B cell (primary cell): ENCODE measurements at regions not wholly inside any gene's neighbourhood (a gene's known extent, or its start where the extent isn't known, plus 50 kb on each side); places are given as distances from the start of the nearest gene placed in this dataset.

Source experiments
- ATAC-seq: fragments of 200-7000 bp; cut with Tn5 transposase; one replicate; pipeline ENCODE4 v1.10.0; 2021; ENCODE audit warnings: low read depth, mild to moderate bottlenecking, moderate number of reproducible peaks, moderate library complexity
- CTCF ChIA-PET: fragments of 350-600 bp; sonication (Branson Sonifier 250); formaldehyde crosslinking; loops from one replicate; lab custom pipeline; 2021; ENCODE audit warnings: antibody characterized with exemption, inconsistent platforms; lab: Charles Lee
- POLR2A ChIA-PET: fragments of 350-600 bp; sonication (Branson Sonifier 250); formaldehyde crosslinking; loops from one replicate; lab custom pipeline; 2021; ENCODE audit warnings: antibody characterized with exemption; lab: Charles Lee
- DNase-seq: peaks from one replicate; pipeline ENCODE4 v3.0.0; 2013
- H2AFZ ChIP-seq: 2 replicates; pipeline ENCODE4 v1.6.1; 2012; ENCODE audit warnings: mild to moderate bottlenecking, low read depth, low read length; ENCODE audit not compliant: insufficient read depth, poor library complexity, severe bottlenecking
- H3K27ac ChIP-seq, 2 donors: 1 replicate in 1 of 2; 2 replicates in 1 of 2; pipeline ENCODE4 v1.5.1; 2012 to 2013; ENCODE audit warnings: low read length in 2 of 2, mild to moderate bottlenecking in 2 of 2, moderate library complexity in 1 of 2
- H3K27me3 ChIP-seq, 4 experiments: fragments of 200-600 bp in 1 of 4; sonication (generic) in 1 of 4; replicated peaks in 1 of 4; 1 replicate in 2 of 4; 2 replicates in 2 of 4; pipeline versions ENCODE4 v1.6.1 to v1.7.0; 2013 to 2016; ENCODE audit warnings: low read length in 3 of 4, mild to moderate bottlenecking in 2 of 4, mixed read lengths in 1 of 4, moderate library complexity in 1 of 4; ENCODE audit not compliant: insufficient read depth in 4 of 4, control insufficient read depth in 3 of 4; ENCODE audit errors: control extremely low read depth in 1 of 4
- H3K36me3 ChIP-seq, 2 experiments: replicated peaks in 1 of 2; 1 replicate in 1 of 2; 2 replicates in 1 of 2; pipeline versions ENCODE4 v1.6.1 to v1.7.1; 2013; ENCODE audit warnings: low read length in 1 of 2; ENCODE audit not compliant: insufficient read depth in 2 of 2, control insufficient read depth in 1 of 2; ENCODE audit errors: control extremely low read depth in 1 of 2, extremely low read depth in 1 of 2
- H3K4me1 ChIP-seq, 2 donors: fragments of 200-600 bp in 1 of 2; sonication (generic) in 1 of 2; 1 replicate in 1 of 2; 2 replicates in 1 of 2; pipeline versions ENCODE4 v1.5.1 to v1.6.1; 2013 to 2017; ENCODE audit warnings: low read length in 2 of 2; ENCODE audit not compliant: control insufficient read depth in 2 of 2, insufficient read depth in 2 of 2
- H3K4me2 ChIP-seq: replicated peaks from 2 replicates; pipeline ENCODE3; 2012; ENCODE audit warnings: mild to moderate bottlenecking, low read depth, low read length; ENCODE audit not compliant: poor library complexity, severe bottlenecking
- H3K4me3 ChIP-seq, 5 experiments: fragments of 200-600 bp in 1 of 5; sonication (generic) in 1 of 5; 1 replicate in 3 of 5; 2 replicates in 2 of 5; pipeline versions ENCODE4 v1.5.1 to v1.7.0; 2011 to 2016; ENCODE audit warnings: low read length in 4 of 5, mild to moderate bottlenecking in 4 of 5, low read depth in 2 of 5, control low read depth in 1 of 5, moderate library complexity in 1 of 5; ENCODE audit not compliant: insufficient read depth in 1 of 5; ENCODE audit errors: control extremely low read depth in 1 of 5, extremely low read depth in 1 of 5
- H3K79me2 ChIP-seq: fragments of 200-600 bp; sonication (generic); one replicate; pipeline ENCODE4 v1.6.0; 2016; ENCODE audit warnings: low read length; ENCODE audit not compliant: control insufficient read depth, insufficient read depth
- H3K9ac ChIP-seq: fragments of 200-600 bp; sonication (generic); 2 replicates; pipeline ENCODE4 v1.6.1; 2017; ENCODE audit warnings: mild to moderate bottlenecking, low read length, moderate library complexity
- H3K9me3 ChIP-seq, 3 donors: one replicate each; pipeline versions ENCODE4 v1.6.1 to v1.7.1; 2013; ENCODE audit warnings: low read length in 2 of 3; ENCODE audit not compliant: control insufficient read depth in 2 of 3, insufficient read depth in 1 of 3; ENCODE audit errors: control extremely low read depth in 1 of 3
- H4K20me1 ChIP-seq: 2 replicates; pipeline ENCODE4 v1.6.0; 2012; ENCODE audit warnings: mild to moderate bottlenecking, low read length; ENCODE audit not compliant: insufficient read depth, control insufficient read depth, poor library complexity, severe bottlenecking
- H3K27ac Mint-ChIP-seq: one replicate; pipeline ENCODE4 v1.8.0; 2021; ENCODE audit warnings: mixed read lengths
- H3K27me3 Mint-ChIP-seq: one replicate; pipeline ENCODE4 v1.8.0; 2021; ENCODE audit warnings: mixed read lengths
- H3K4me1 Mint-ChIP-seq: one replicate; pipeline ENCODE4 v1.8.0; 2021; ENCODE audit warnings: mixed read lengths
- H3K4me3 Mint-ChIP-seq: one replicate; pipeline ENCODE4 v1.8.0; 2021; ENCODE audit warnings: mixed read lengths
- H3K9me3 Mint-ChIP-seq: one replicate; pipeline ENCODE4 v1.8.0; 2022; ENCODE audit warnings: mixed read lengths; ENCODE audit not compliant: insufficient read depth
- CTCF ChIP-seq: fragments of 200-600 bp; IDR thresholded peaks from one replicate; pipeline ENCODE4 v1.8.0; 2022; ENCODE audit warnings: antibody characterized with exemption, mild to moderate bottlenecking
- EZH2 ChIP-seq: IDR thresholded peaks from 2 replicates; pipeline ENCODE4 v1.6.1; 2012; ENCODE audit warnings: borderline replicate concordance, low read depth, mild to moderate bottlenecking, moderate library complexity, low read length; ENCODE audit not compliant: insufficient read depth, poor library complexity, severe bottlenecking
- WGBS: methylation state at CpG from one replicate; pipeline ENCODE4 v1.1.5; 2013; ENCODE audit warnings: missing lambda C conversion rate; ENCODE audit not compliant: insufficient coverage; 5-methylcytosine and 5-hydroxymethylcytosine counted together
- intact Hi-C: fragments of 100-400 bp; cut with micrococcal nuclease; formaldehyde crosslinking; loops from one replicate; pipeline ENCODE4 v1.10.0; 2022

- Histone ChIP-seq H3K79me2 (no peaks in the 10 kb centered on the region), H4K20me1 (no peaks in the 10 kb centered on the region), H3K36me3 (no peaks in the 10 kb centered on the region), H3K9me3 (no peaks in the 10 kb centered on the region), H3K9ac (no peak overlapping the region), H3K4me3 (no peak overlapping the region), H2AFZ (no peak overlapping the region), H3K27ac (no peak overlapping the region), H3K4me2 (no peak overlapping the region), H3K27me3 (no peaks in the 10 kb centered on the region), H3K4me1 (no peaks in the 10 kb centered on the region)
- intact Hi-C loops: no loop called here
- no peak overlapping the region for H3K4me3 Mint-ChIP-seq
- CTCF ChIA-PET: no interaction called here
- DNase-seq (no peak), ATAC-seq (no peak)
- no peak overlapping the region for H3K27ac Mint-ChIP-seq
- TF ChIP-seq EZH2: no peak
- no peak for TF ChIP-seq CTCF
- no CpG with 5 or more reads among the region's 1 CpG for WGBS
- H3K4me1 Mint-ChIP-seq: no peaks in the 10 kb centered on the region
- H3K27me3 Mint-ChIP-seq: no peaks in the 10 kb centered on the region
- POLR2A ChIA-PET: no interaction called here
- H3K9me3 Mint-ChIP-seq: peaks cover 2% of the 10 kb centered on the region
These were observed 1160.0 kb downstream of the ADGRL3 start for GRCh38 chr4:62360156-62360545.

- intact Hi-C loops: no loop called here
- WGBS: no CpG with 5 or more reads among the region's 2 CpGs
- Histone ChIP-seq H3K9ac (no peak overlapping the region), H3K9me3 (no peaks in the 10 kb centered on the region), H4K20me1 (no peaks in the 10 kb centered on the region), H2AFZ (no peak overlapping the region), H3K27ac (no peak overlapping the region), H3K27me3 (no peaks in the 10 kb centered on the region), H3K4me1 (no peaks in the 10 kb centered on the region), H3K36me3 (no peaks in the 10 kb centered on the region), H3K4me3 (no peak overlapping the region), H3K4me2 (no peak overlapping the region), H3K79me2 (no peaks in the 10 kb centered on the region)
- ChIA-PET CTCF (no interaction called here), POLR2A (no interaction called here)
- Mint-ChIP-seq H3K4me3 (no peak overlapping the region), H3K9me3 (peaks cover 2% of the 10 kb centered on the region), H3K27me3 (no peaks in the 10 kb centered on the region), H3K4me1 (no peaks in the 10 kb centered on the region), H3K27ac (no peak overlapping the region)
- TF ChIP-seq CTCF (no peak), EZH2 (no peak)
- DNase-seq (no peak), ATAC-seq (no peak)
These were observed 1159.5 kb downstream of the ADGRL3 start for GRCh38 chr4:62359441-62360155.
